ENCODE measurements at regions not wholly inside any gene's neighbourhood (a gene's known extent, or its start where the extent isn't known, plus 50 kb on each side); places are given as distances from the start of the nearest gene placed in this dataset.
"Not testable (repeated sequence)": the region's sequence is repeated elsewhere in the genome, so short reads cannot be mapped to it uniquely, and the experiment has no call there.

GRCh38 chr6:113221850-113222249 is 635.3 kb upstream of the MARCKS start:
- TF ChIP-seq HOXA7 (CRISPR knock-in tag; IDR thresholded peaks at IDR 0.05) (no peak), NR3C1 (IDR thresholded peaks at IDR 0.05) (no peak), FOSL2 (IDR thresholded peaks at IDR 0.05) (no peak), FOSL2 (CRISPR knock-in tag; IDR thresholded peaks at IDR 0.05) (no peak), POLR2A (IDR thresholded peaks at IDR 0.05; ENCODE audit: low read length) (no peak), EP300 (IDR thresholded peaks at IDR 0.05) (no peak), MYC (IDR thresholded peaks at IDR 0.05; ENCODE audit: borderline replicate concordance, low read length) (no peak), RAD21 (conservative IDR thresholded peaks at IDR 0.05 in 1 of 2, IDR thresholded peaks at IDR 0.05 in 1 of 2) (no peak), ATOH8 (CRISPR knock-in tag; IDR thresholded peaks at IDR 0.05; ENCODE audit: low read depth) (no peak), KDM1A (IDR thresholded peaks at IDR 0.05; ENCODE audit: low read depth) (no peak), JUN (IDR thresholded peaks at IDR 0.05) (no peak), EHMT2 (IDR thresholded peaks at IDR 0.05; ENCODE audit: low read depth) (no peak), SREBF2 (IDR thresholded peaks at IDR 0.05) (no peak), ESRRA (IDR thresholded peaks at IDR 0.05; ENCODE audit: borderline replicate concordance, low read length) (no peak), CEBPB (IDR thresholded peaks at IDR 0.05) (no peak), ZNF302 (CRISPR knock-in tag; IDR thresholded peaks at IDR 0.05) (no peak), MAZ (IDR thresholded peaks at IDR 0.05; ENCODE audit: borderline replicate concordance, low read depth, low read length) (no peak), BHLHE40 (IDR thresholded peaks at IDR 0.05; ENCODE audit: low read depth, low read length) (no peak), GATA3 (IDR thresholded peaks at IDR 0.05; ENCODE audit: borderline replicate concordance) (no peak)
- CTCF ChIA-PET, result no interaction called here
- 84% methylated on average over 19 of the region's 20 CpGs for WGBS (ENCODE audit: missing lambda C conversion rate)

GRCh38 chr6:113246186-113246585 is 611.0 kb upstream of the MARCKS start:
- H3K4me2 ChIP-seq, result no peak overlapping the region
- DNase-seq (ENCODE audit: low read depth in 1 of 2, low spot score in 1 of 2) (no peak), ATAC-seq (no peak), FAIRE-seq (no peak)
- no peak overlapping the region for H3K4me3 ChIP-seq
- no peak for TF ChIP-seq HMGXB4 (CRISPR knock-in tag; IDR thresholded peaks at IDR 0.05; ENCODE audit: borderline replicate concordance)
- TF ChIP-seq KDM1A (IDR thresholded peaks at IDR 0.05; ENCODE audit: low read depth), result no peak
- no peak for TF ChIP-seq ZFP36 (IDR thresholded peaks at IDR 0.05; ENCODE audit: borderline replicate concordance, partially characterized antibody)
- no peak for TF ChIP-seq NPAS2 (CRISPR knock-in tag; IDR thresholded peaks at IDR 0.05; ENCODE audit: borderline replicate concordance)
- TF ChIP-seq RAD21 (conservative IDR thresholded peaks at IDR 0.05 in 1 of 2, IDR thresholded peaks at IDR 0.05 in 1 of 2), result no peak
- TF ChIP-seq RARB (CRISPR knock-in tag; IDR thresholded peaks at IDR 0.05), result no peak
- no peak for TF ChIP-seq TP53 (CRISPR knock-in tag; IDR thresholded peaks at IDR 0.05)
- no peak for TF ChIP-seq EP300 (IDR thresholded peaks at IDR 0.05)
- no peak for TF ChIP-seq EHF (CRISPR knock-in tag; IDR thresholded peaks at IDR 0.05)
- ChIA-PET POLR2A (no interaction called here), CTCF (no interaction called here)
- H3K9me3 ChIP-seq, result no peaks in the 10 kb centered on the region
- WGBS (ENCODE audit: missing lambda C conversion rate), result 72% methylated on average over 1 of the region's 1 CpG
- no peaks in the 10 kb centered on the region for H3K4me1 ChIP-seq
- H3K27ac ChIP-seq, result no peak overlapping the region

More at GRCh38 chr6:113221850-113222249, 635.3 kb upstream of the MARCKS start:
- POLR2A ChIA-PET, result no interaction called here
- DNase-seq (ENCODE audit: low read depth in 1 of 2, low spot score in 1 of 2), result no peak
- no peaks in the 10 kb centered on the region for H3K9me3 ChIP-seq
- ATAC-seq, result no peak
- H3K27ac ChIP-seq, result no peak overlapping the region
- no peak overlapping the region for H3K4me3 ChIP-seq
- no peaks in the 10 kb centered on the region for H3K4me1 ChIP-seq
- FAIRE-seq, result no peak
- no peak overlapping the region for H3K4me2 ChIP-seq

- TF ChIP-seq CBX8 (IDR thresholded peaks at IDR 0.05) (no peak), POLR2A (IDR thresholded peaks at IDR 0.05; ENCODE audit: low read length) (no peak), HOXA7 (CRISPR knock-in tag; IDR thresholded peaks at IDR 0.05) (no peak), HES2 (IDR thresholded peaks at IDR 0.05) (no peak), EP300 (IDR thresholded peaks at IDR 0.05) (no peak), NPAS2 (CRISPR knock-in tag; IDR thresholded peaks at IDR 0.05; ENCODE audit: borderline replicate concordance) (no peak), HEYL (CRISPR knock-in tag; IDR thresholded peaks at IDR 0.05) (no peak), FOSL2 (IDR thresholded peaks at IDR 0.05) (no peak), FOSL2 (CRISPR knock-in tag; IDR thresholded peaks at IDR 0.05) (no peak)
- no peak overlapping the region for H3K4me2 ChIP-seq
- FAIRE-seq (no peak), ATAC-seq (no peak), DNase-seq (ENCODE audit: low read depth in 1 of 2, low spot score in 1 of 2) (no peak)
- no CpG with 5 or more reads among the region's 2 CpGs for WGBS (ENCODE audit: missing lambda C conversion rate)
- POLR2A ChIA-PET, result no interaction called here
- no peak overlapping the region for H3K27ac ChIP-seq
- H3K9me3 ChIP-seq, result no peaks in the 10 kb centered on the region
- H3K4me3 ChIP-seq, result no peak overlapping the region
- CTCF ChIA-PET, result no interaction called here
- no peaks in the 10 kb centered on the region for H3K4me1 ChIP-seq
These were observed 608.6 kb upstream of the MARCKS start for GRCh38 chr6:113248532-113248931.

- H3K4me1 ChIP-seq; CTCF ChIA-PET; H3K4me3 ChIP-seq; H3K27ac ChIP-seq; DNase-seq (ENCODE audit: low read depth in 1 of 2, low spot score in 1 of 2); H3K4me2 ChIP-seq; ATAC-seq; FAIRE-seq; H3K9me3 ChIP-seq; POLR2A ChIA-PET: not testable (repeated sequence)
These were observed 603.0 kb upstream of the MARCKS start for GRCh38 chr6:113254194-113254593.

Measured in A549 (cell line).